Activated CD8-positive, alpha-beta T cell treated with anti-CD3 and anti-CD28 coated beads for 36 hours (primary cell): ENCODE measurements at regions not wholly inside any gene's neighbourhood (a gene's known extent, or its start where the extent isn't known, plus 50 kb on each side); places are given as distances from the start of the nearest gene placed in this dataset.
"Not testable (repeated sequence)": the region's sequence is repeated elsewhere in the genome, so short reads cannot be mapped to it uniquely, and the experiment has no call there.

Experiments
- ATAC-seq: fragments of 200-7000 bp; cut with Tn5 transposase; one replicate; pipeline ENCODE4 v1.10.0; 2021; ENCODE audit warnings: mild to moderate bottlenecking, moderate library complexity
- CTCF ChIA-PET: fragments of 350-600 bp; sonication (Branson Sonifier 250); formaldehyde crosslinking; loops from one replicate; lab custom pipeline; 2021; ENCODE audit warnings: antibody characterized with exemption; lab: Charles Lee
- POLR2A ChIA-PET: fragments of 350-600 bp; sonication (Branson Sonifier 250); formaldehyde crosslinking; loops from one replicate; lab custom pipeline; 2021; ENCODE audit warnings: antibody characterized with exemption; lab: Charles Lee
- DNase-seq: peaks from one replicate; pipeline ENCODE4 v3.0.0-alpha.2; 2020
- H3K27ac Mint-ChIP-seq: one replicate; pipeline ENCODE4 v1.8.0; 2021; ENCODE audit warnings: mild to moderate bottlenecking, mixed read lengths
- H3K27me3 Mint-ChIP-seq: one replicate; pipeline ENCODE4 v1.8.0; 2021; ENCODE audit warnings: mixed read lengths
- H3K36me3 Mint-ChIP-seq: one replicate; pipeline ENCODE4 v1.8.0; 2021; ENCODE audit warnings: low read depth, mixed read lengths
- H3K4me1 Mint-ChIP-seq: one replicate; pipeline ENCODE4 v1.8.0; 2021; ENCODE audit warnings: low read depth, mixed read lengths
- H3K4me3 Mint-ChIP-seq: one replicate; pipeline ENCODE4 v1.8.0; 2021; ENCODE audit warnings: mild to moderate bottlenecking, moderate library complexity, mixed read lengths
- H3K9me3 Mint-ChIP-seq: one replicate; pipeline ENCODE4 v1.8.0; 2021; ENCODE audit warnings: mixed read lengths
- CTCF ChIP-seq: fragments of 200-600 bp; IDR thresholded peaks from one replicate; pipeline ENCODE4 v1.8.0; 2022; ENCODE audit warnings: antibody characterized with exemption, mild to moderate bottlenecking
- intact Hi-C: fragments of 100-400 bp; cut with micrococcal nuclease; formaldehyde crosslinking; loops from one replicate; pipeline ENCODE4 v1.10.0; 2022

- ChIA-PET CTCF (interaction anchor here (0.7 kb wide), 1 partner anchor 780 kb away, joined by 3 read pairs; no protein-coding TSS in a partner anchor), POLR2A (no interaction called here)
- H3K4me3 Mint-ChIP-seq = no peak overlapping the region
- TF ChIP-seq CTCF = no peak
- no peak overlapping the region for H3K27ac Mint-ChIP-seq
- no peaks in the 10 kb centered on the region for H3K36me3 Mint-ChIP-seq
- no peaks in the 10 kb centered on the region for H3K4me1 Mint-ChIP-seq
- ATAC-seq (no peak), DNase-seq (no peak)
- no peaks in the 10 kb centered on the region for H3K9me3 Mint-ChIP-seq
- intact Hi-C loops = no loop called here
- H3K27me3 Mint-ChIP-seq = no peaks in the 10 kb centered on the region
Observed at GRCh38 chr5:44051591-44051990, 337.6 kb downstream of the FGF10 start.

GRCh38 chr5:44048276-44048984, 340.8 kb downstream of the FGF10 start:
- Mint-ChIP-seq H3K27ac (no peak overlapping the region), H3K36me3 (no peaks in the 10 kb centered on the region), H3K4me1 (no peaks in the 10 kb centered on the region), H3K9me3 (peaks cover 4% of the 10 kb centered on the region), H3K4me3 (no peak overlapping the region), H3K27me3 (no peaks in the 10 kb centered on the region)
- TF ChIP-seq CTCF = no peak
- POLR2A ChIA-PET = interaction anchor here (0.6 kb wide), 1 partner anchor 168 kb away, joined by 3 read pairs; no protein-coding TSS in a partner anchor
- CTCF ChIA-PET = no interaction called here
- intact Hi-C loops = no loop called here
- DNase-seq (no peak), ATAC-seq (no peak)

GRCh38 chr5:44046619-44047364, 342.4 kb downstream of the FGF10 start:
- POLR2A ChIA-PET = no interaction called here
- ATAC-seq (no peak), DNase-seq (no peak)

GRCh38 chr5:44044549-44044948, 344.7 kb downstream of the FGF10 start:
- H3K27me3 Mint-ChIP-seq, ATAC-seq, H3K27ac Mint-ChIP-seq, CTCF ChIA-PET, DNase-seq, POLR2A ChIA-PET, H3K36me3 Mint-ChIP-seq, H3K9me3 Mint-ChIP-seq, H3K4me1 Mint-ChIP-seq, intact Hi-C loops, H3K4me3 Mint-ChIP-seq: not testable (repeated sequence)

More at GRCh38 chr5:44046619-44047364, 342.4 kb downstream of the FGF10 start:
- H3K27me3 Mint-ChIP-seq = no peaks in the 10 kb centered on the region
- CTCF ChIA-PET = no interaction called here
- H3K36me3 Mint-ChIP-seq = no peaks in the 10 kb centered on the region
- peaks cover 4% of the 10 kb centered on the region for H3K9me3 Mint-ChIP-seq
- H3K4me1 Mint-ChIP-seq = no peaks in the 10 kb centered on the region
- no peak overlapping the region for H3K27ac Mint-ChIP-seq
- no peak for TF ChIP-seq CTCF
- no peak overlapping the region for H3K4me3 Mint-ChIP-seq
- intact Hi-C loops = no loop called here

GRCh38 chr5:44028226-44028625, 361.0 kb downstream of the FGF10 start:
- POLR2A ChIA-PET = no interaction called here
- Mint-ChIP-seq H3K4me3 (no peak overlapping the region), H3K9me3 (no peaks in the 10 kb centered on the region), H3K36me3 (no peaks in the 10 kb centered on the region), H3K27me3 (no peaks in the 10 kb centered on the region), H3K4me1 (no peaks in the 10 kb centered on the region), H3K27ac (no peak overlapping the region)
- ATAC-seq = no peak
- DNase-seq = no peak
- intact Hi-C loops = no loop called here
- CTCF ChIA-PET = no interaction called here
- no peak for TF ChIP-seq CTCF
